Panc1 (cell line): ENCODE measurements at regions not wholly inside any gene's neighbourhood (a gene's known extent, or its start where the extent isn't known, plus 50 kb on each side); places are given as distances from the start of the nearest gene placed in this dataset.
"Not testable (repeated sequence)": the region's sequence is repeated elsewhere in the genome, so short reads cannot be mapped to it uniquely, and the experiment has no call there.

Experiments
- ATAC-seq: fragments of 200-7000 bp; cut with Tn5 transposase; 2 replicates; pipeline ENCODE4 v1.9.1; 2020; ENCODE audit warnings: mild to moderate bottlenecking, moderate library complexity
- BruUV-seq: library from RNA; stranded (reverse); fragments of 400-500 nt; replicated peaks from 2 replicates; lab custom pipeline; 2021; lab: Mats Ljungman, UMichigan
- CTCF ChIA-PET: fragments of 300-600 bp; sonication (Branson Sonifier 250); formaldehyde crosslinking; loops from one replicate; lab custom pipeline; 2022; ENCODE audit warnings: antibody characterized with exemption; lab: Charles Lee
- POLR2A ChIA-PET: fragments of 300-600 bp; sonication (Branson Sonifier 250); formaldehyde crosslinking; loops from one replicate; lab custom pipeline; 2022; ENCODE audit warnings: antibody characterized with exemption; lab: Charles Lee
- DNase-seq: peaks from one replicate; pipeline ENCODE4 v3.0.0-alpha.2; 2010; ENCODE audit warnings: low read depth, low spot score
- H3K27ac ChIP-seq: 2 replicates; pipeline ENCODE4 v1.5.1; 2011; ENCODE audit warnings: mild to moderate bottlenecking, low read length, inconsistent platforms
- H3K27me3 ChIP-seq: fragments of 200-500 bp; sonication (Bioruptor generic); 2 replicates; pipeline ENCODE4 v1.6.0; 2014; ENCODE audit warnings: low read length, inconsistent platforms; ENCODE audit not compliant: control insufficient read depth, insufficient read depth
- H3K36me3 ChIP-seq: fragments of 200-500 bp; sonication (Bioruptor generic); 2 replicates; pipeline ENCODE4 v1.5.1; 2014; ENCODE audit warnings: inconsistent platforms, mild to moderate bottlenecking, low read length, moderate library complexity; ENCODE audit not compliant: control insufficient read depth, insufficient read depth
- H3K4me1 ChIP-seq: 2 replicates; pipeline ENCODE4 v1.5.1; 2011; ENCODE audit warnings: inconsistent platforms, mild to moderate bottlenecking, low read length, moderate library complexity; ENCODE audit not compliant: control insufficient read depth, insufficient read depth
- H3K4me3 ChIP-seq, 2 experiments: 2 replicates each; pipeline ENCODE4 v1.5.1; 2011 to 2012; ENCODE audit warnings: low read depth in 2 of 2, low read length in 2 of 2, mild to moderate bottlenecking in 2 of 2, inconsistent platforms in 1 of 2, moderate library complexity in 1 of 2
- H3K9me3 ChIP-seq: fragments of 200-500 bp; sonication (Bioruptor generic); 2 replicates; pipeline ENCODE4 v1.5.1; 2014; ENCODE audit warnings: low read depth, mild to moderate bottlenecking, inconsistent platforms, low read length, moderate library complexity; ENCODE audit not compliant: control insufficient read depth, insufficient read depth
- POLR2AphosphoS5 ChIP-seq: IDR thresholded peaks from 2 replicates; pipeline ENCODE4 v1.6.1; 2012; ENCODE audit warnings: mild to moderate bottlenecking, low read depth, low read length, moderate library complexity
- SIN3A ChIP-seq: IDR thresholded peaks from 2 replicates; pipeline ENCODE4 v1.6.1; 2012; ENCODE audit warnings: low read depth, mild to moderate bottlenecking, low read length, moderate library complexity, borderline replicate concordance; ENCODE audit not compliant: insufficient read depth
- TCF7L2 ChIP-seq: IDR thresholded peaks from 2 replicates; pipeline ENCODE4 v1.6.1; 2011; ENCODE audit warnings: mild to moderate bottlenecking, low read depth, low read length, inconsistent platforms
- in situ Hi-C: cut with HindIII; loops from 2 replicates; pipeline ENCODE4 v1.10.0; 2016; ENCODE audit warnings: low sequenced_read_pairs, low pct_unique_long_range_greater_than_20kb
- intact Hi-C: fragments of 100-400 bp; cut with micrococcal nuclease; formaldehyde crosslinking; loops from one replicate; pipeline ENCODE4 v1.10.0; 2022; ENCODE audit not compliant: unreplicated experiment
- TF ChIP-seq, protein P1 (sequence below): fragments of 450-650 bp; IDR thresholded peaks from 2 replicates; pipeline ENCODE4 v1.5.1; 2017; ENCODE audit warnings: mild to moderate bottlenecking
- TF ChIP-seq, protein P2 (sequence below), 2 experiments: IDR thresholded peaks; 2 replicates each; pipeline ENCODE4 v1.6.1; 2011 to 2012; ENCODE audit warnings: low read depth in 2 of 2, control low read depth in 1 of 2, low read length in 1 of 2, mild to moderate bottlenecking in 1 of 2, moderate library complexity in 1 of 2; ENCODE audit not compliant: insufficient read depth in 1 of 2

- ATAC-seq (no peak), DNase-seq (no peak)
- in situ Hi-C loops: no loop called here
- Histone ChIP-seq H3K9me3 (no peaks in the 10 kb centered on the region), H3K4me1 (no peaks in the 10 kb centered on the region), H3K27me3 (no peaks in the 10 kb centered on the region), H3K27ac (no peak overlapping the region), H3K4me3 (no peak overlapping the region), H3K36me3 (no peaks in the 10 kb centered on the region)
- intact Hi-C loops: no loop called here
- ChIA-PET POLR2A (no interaction called here), CTCF (no interaction called here)
- BruUV-seq: no TSS peak
- TF ChIP-seq, protein P1, sequence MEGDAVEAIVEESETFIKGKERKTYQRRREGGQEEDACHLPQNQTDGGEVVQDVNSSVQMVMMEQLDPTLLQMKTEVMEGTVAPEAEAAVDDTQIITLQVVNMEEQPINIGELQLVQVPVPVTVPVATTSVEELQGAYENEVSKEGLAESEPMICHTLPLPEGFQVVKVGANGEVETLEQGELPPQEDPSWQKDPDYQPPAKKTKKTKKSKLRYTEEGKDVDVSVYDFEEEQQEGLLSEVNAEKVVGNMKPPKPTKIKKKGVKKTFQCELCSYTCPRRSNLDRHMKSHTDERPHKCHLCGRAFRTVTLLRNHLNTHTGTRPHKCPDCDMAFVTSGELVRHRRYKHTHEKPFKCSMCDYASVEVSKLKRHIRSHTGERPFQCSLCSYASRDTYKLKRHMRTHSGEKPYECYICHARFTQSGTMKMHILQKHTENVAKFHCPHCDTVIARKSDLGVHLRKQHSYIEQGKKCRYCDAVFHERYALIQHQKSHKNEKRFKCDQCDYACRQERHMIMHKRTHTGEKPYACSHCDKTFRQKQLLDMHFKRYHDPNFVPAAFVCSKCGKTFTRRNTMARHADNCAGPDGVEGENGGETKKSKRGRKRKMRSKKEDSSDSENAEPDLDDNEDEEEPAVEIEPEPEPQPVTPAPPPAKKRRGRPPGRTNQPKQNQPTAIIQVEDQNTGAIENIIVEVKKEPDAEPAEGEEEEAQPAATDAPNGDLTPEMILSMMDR: no peak
- TF ChIP-seq, protein P2, sequence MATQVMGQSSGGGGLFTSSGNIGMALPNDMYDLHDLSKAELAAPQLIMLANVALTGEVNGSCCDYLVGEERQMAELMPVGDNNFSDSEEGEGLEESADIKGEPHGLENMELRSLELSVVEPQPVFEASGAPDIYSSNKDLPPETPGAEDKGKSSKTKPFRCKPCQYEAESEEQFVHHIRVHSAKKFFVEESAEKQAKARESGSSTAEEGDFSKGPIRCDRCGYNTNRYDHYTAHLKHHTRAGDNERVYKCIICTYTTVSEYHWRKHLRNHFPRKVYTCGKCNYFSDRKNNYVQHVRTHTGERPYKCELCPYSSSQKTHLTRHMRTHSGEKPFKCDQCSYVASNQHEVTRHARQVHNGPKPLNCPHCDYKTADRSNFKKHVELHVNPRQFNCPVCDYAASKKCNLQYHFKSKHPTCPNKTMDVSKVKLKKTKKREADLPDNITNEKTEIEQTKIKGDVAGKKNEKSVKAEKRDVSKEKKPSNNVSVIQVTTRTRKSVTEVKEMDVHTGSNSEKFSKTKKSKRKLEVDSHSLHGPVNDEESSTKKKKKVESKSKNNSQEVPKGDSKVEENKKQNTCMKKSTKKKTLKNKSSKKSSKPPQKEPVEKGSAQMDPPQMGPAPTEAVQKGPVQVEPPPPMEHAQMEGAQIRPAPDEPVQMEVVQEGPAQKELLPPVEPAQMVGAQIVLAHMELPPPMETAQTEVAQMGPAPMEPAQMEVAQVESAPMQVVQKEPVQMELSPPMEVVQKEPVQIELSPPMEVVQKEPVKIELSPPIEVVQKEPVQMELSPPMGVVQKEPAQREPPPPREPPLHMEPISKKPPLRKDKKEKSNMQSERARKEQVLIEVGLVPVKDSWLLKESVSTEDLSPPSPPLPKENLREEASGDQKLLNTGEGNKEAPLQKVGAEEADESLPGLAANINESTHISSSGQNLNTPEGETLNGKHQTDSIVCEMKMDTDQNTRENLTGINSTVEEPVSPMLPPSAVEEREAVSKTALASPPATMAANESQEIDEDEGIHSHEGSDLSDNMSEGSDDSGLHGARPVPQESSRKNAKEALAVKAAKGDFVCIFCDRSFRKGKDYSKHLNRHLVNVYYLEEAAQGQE (IDR thresholded peaks at IDR 0.05; ENCODE audit: insufficient read depth in 1 of 2, low read depth in 2 of 2, low read length in 1 of 2): no peak
- TF ChIP-seq SIN3A: no peak
- TF ChIP-seq POLR2AphosphoS5: no peak
- no peak for TF ChIP-seq TCF7L2
Measured at GRCh38 chr2:190592831-190593230, 56.1 kb upstream of the NAB1 start.

DNA sequence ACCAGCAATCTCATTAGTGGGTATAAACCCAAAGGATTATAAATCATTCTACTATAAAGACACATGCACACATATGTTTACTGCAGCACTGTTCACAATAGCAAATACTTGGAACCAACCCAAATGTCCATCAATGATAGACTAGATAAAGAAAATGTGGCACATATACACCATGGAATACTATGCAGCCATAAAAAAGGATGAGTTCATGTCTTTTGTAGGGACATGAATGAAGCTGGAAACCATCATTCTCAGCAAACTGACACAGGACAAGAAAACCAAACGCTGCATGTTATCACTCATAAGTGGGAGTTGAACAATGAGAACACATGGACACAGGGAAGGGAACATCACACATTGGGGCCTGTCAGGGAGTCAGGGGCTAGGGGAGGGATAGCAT, 53.0 kb upstream of the NAB1 start:
- BruUV-seq, H3K36me3 ChIP-seq, H3K4me1 ChIP-seq, H3K27ac ChIP-seq, DNase-seq, H3K4me3 ChIP-seq, ATAC-seq, H3K27me3 ChIP-seq, intact Hi-C loops, H3K9me3 ChIP-seq, POLR2A ChIA-PET, CTCF ChIA-PET, in situ Hi-C loops: not testable (repeated sequence)

DNA sequence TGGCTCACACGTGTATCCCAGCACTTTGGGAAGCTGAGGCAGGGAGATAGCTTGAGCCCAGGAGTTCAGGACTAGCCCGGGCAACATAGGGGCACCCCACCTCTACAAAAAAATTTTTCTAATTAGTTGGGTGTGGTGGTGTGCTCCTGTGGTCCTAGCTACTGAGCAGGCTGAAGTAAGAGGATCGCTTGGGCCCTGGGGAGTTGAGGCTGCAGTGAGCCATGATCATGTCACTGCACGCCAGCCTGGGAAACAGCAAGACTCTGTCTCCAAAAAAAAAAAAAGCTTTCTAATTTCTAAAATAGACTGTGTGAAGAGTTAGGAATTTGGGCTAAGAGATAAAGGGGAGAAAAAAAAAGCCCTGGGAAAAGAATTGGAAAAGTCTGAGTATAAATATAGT, 51.9 kb upstream of the NAB1 start:
- BruUV-seq: no TSS peak
- Histone ChIP-seq H3K4me1 (no peaks in the 10 kb centered on the region), H3K36me3 (no peaks in the 10 kb centered on the region), H3K27me3 (no peaks in the 10 kb centered on the region), H3K9me3 (no peaks in the 10 kb centered on the region), H3K27ac (no peak overlapping the region), H3K4me3 (no peak overlapping the region)
- TF ChIP-seq SIN3A (no peak), TCF7L2 (no peak), POLR2AphosphoS5 (no peak)
- TF ChIP-seq, protein P2 (IDR thresholded peaks at IDR 0.05; ENCODE audit: insufficient read depth in 1 of 2, low read depth in 2 of 2, low read length in 1 of 2): no peak
- TF ChIP-seq, protein P1: no peak
- ATAC-seq (no peak), DNase-seq (no peak)
- in situ Hi-C loops: no loop called here
- ChIA-PET CTCF (no interaction called here), POLR2A (interaction anchor here (0.7 kb wide), 1 partner anchor 284 kb away, joined by 7 read pairs; no protein-coding TSS in a partner anchor)
- intact Hi-C loops: no loop called here
